ENCODE measurements at regions not wholly inside any gene's neighbourhood (a gene's known extent, or its start where the extent isn't known, plus 50 kb on each side); places are given as distances from the start of the nearest gene placed in this dataset.

- DNase-seq (ENCODE audit: low spot score): no peak
Observed at GRCh38 chr12:116458492-116458891, 100.7 kb upstream of the MAP1LC3B2 start.

GRCh38 chr12:116459011-116459875 is 99.9 kb upstream of the MAP1LC3B2 start:
- DNase-seq (ENCODE audit: low spot score): no peak

- no peak for DNase-seq (ENCODE audit: low spot score)
Observed at GRCh38 chr12:116459916-116460663, 99.1 kb upstream of the MAP1LC3B2 start.

DNA sequence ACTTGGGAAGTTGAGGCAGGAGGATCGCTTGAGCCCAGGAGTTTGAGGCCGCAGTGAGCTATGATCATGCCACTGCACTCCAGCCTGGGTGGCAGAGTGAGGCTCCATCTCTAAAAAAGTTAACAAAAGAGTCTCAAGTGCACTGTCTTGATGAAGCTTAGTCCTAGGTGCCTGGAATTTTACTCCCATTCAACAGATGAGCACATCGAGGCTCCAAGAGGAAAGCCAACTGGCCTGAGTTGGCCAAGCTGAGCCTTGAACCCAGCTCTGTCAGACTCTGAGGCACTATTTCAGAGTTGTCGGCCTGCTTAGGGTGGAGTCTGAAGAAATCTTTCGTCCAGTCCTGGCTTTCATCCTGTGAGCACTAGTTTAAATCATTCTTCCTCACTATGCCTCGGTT is 98.1 kb upstream of the MAP1LC3B2 start:
- no peak for DNase-seq (ENCODE audit: low spot score)

DNA sequence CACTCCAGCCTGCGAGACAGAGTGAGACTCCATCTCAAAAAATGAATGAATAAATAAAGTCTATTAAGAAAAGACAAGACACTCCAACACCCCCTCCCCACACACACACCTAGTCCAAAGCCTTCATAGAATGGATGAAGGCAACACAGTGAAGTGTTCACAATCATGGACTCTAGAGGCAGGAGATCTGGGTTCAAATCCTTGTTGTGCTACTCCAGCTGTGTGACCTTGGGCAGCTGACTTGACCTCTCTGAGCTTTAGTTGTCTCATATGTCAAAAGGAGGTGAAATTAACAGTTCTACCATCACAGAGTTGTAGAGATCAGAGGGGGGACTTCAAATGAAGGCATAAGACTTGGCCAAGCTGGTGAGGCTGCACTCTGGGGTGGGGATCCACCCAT is 95.8 kb upstream of the MAP1LC3B2 start:
- DNase-seq (ENCODE audit: low spot score): no peak

DNA sequence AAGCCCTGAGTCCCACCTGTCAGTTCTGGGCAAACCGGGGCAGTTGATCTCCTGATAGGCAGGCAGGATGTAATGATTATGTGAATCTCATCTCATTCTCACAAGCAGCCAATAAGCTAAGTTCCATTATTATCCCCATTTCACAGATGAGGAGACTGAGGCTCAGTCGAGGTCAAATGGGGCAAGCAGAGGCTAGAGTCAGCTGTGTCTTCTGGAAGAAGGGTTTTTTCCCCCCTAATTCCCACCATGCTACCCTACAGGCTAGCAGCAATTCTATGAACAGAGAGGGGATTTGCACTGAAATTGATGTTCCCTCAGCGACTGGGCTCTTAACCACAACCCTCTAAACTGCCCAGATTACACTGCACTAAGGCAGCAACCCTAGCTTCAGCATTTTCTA is 93.8 kb upstream of the MAP1LC3B2 start:
- DNase-seq (ENCODE audit: low spot score): no peak

GRCh38 chr12:116465856-116466255 is 93.3 kb upstream of the MAP1LC3B2 start:
- DNase-seq (ENCODE audit: low spot score): no peak

- no peak for DNase-seq (ENCODE audit: low spot score)
Observed at GRCh38 chr12:116466536-116466935, 92.6 kb upstream of the MAP1LC3B2 start.

DNA sequence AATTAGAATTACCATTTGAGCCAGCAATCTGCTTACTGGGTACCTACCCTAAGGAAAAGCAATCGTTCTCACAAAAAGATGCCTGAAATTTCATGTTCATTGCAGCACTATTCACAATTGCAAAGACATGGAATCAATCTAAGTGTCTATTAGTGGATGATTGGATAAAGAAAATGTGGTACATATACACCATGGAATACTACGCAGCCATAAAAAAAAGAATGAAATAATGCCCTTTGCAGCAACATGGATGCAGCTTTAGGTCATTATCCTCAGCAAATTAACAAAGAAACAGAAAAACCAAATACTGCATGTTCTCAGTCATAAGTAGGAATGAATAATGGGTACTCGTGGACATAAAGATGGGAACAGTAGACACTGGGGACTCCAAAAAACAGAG is 89.8 kb upstream of the MAP1LC3B2 start:
- no peak for DNase-seq (ENCODE audit: low spot score)

- DNase-seq (ENCODE audit: low spot score): no peak
Observed at GRCh38 chr12:116471544-116471943, 87.6 kb upstream of the MAP1LC3B2 start.

- no peak for DNase-seq (ENCODE audit: low spot score)
Observed at GRCh38 chr12:116472193-116472592, 87.0 kb upstream of the MAP1LC3B2 start.

GRCh38 chr12:116473416-116473815 is 85.8 kb upstream of the MAP1LC3B2 start:
- DNase-seq (ENCODE audit: low spot score): no peak

- no peak for DNase-seq (ENCODE audit: low spot score)
Observed at GRCh38 chr12:116474331-116474730, 84.8 kb upstream of the MAP1LC3B2 start.

DNA sequence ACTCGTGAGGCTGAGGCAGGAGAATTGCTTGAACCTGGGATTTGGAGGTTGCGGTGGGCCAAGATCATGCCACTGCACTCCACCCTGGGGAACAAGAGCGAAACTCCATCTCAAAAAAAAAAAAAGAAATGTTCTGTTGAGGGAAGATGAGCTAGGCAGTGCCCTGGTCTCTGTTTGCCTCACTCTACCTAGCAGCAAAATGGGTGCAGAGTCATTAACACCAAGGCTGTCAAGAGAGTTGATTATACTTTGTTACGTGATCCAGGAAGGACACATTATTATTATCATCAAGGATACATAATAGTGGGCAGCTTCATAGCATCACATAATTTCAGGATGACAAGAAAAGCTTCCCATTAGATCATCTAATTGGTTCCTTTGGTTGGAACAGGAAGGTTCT is 84.3 kb upstream of the MAP1LC3B2 start:
- no peak for DNase-seq (ENCODE audit: low spot score)

- DNase-seq (ENCODE audit: low spot score): no peak
Observed at GRCh38 chr12:116476227-116476822, 82.9 kb upstream of the MAP1LC3B2 start.

DNA sequence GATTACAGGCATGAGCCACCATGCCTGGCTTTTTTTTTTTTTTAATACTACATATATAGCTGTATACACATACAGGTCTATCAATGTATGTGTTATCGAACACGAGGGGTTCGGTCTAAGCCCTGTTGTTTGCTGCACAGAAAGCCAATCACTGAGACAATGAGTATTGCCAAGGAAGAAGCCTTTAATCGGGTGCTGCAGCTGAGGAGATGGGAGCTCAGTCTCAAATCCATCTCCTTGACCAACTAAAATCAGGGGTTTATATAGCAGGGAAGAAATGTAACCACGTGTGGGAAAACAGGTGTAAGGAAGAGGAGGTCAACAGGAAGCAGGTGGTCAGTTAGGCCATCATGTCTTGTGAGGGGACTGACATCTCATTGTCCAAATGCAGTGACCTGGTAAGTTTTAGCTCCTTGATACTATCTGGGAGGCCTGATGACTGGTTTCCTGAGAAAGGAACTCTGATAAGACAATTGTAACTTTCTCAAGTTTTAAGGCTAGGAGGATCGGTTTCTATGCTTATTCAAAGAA is 80.9 kb upstream of the MAP1LC3B2 start:
- no peak for DNase-seq (ENCODE audit: low spot score)

- no peak for DNase-seq (ENCODE audit: low spot score)
Observed at GRCh38 chr12:116480210-116480810, 78.9 kb upstream of the MAP1LC3B2 start.

GRCh38 chr12:116481726-116482125 is 77.5 kb upstream of the MAP1LC3B2 start:
- DNase-seq (ENCODE audit: low spot score): no peak

DNA sequence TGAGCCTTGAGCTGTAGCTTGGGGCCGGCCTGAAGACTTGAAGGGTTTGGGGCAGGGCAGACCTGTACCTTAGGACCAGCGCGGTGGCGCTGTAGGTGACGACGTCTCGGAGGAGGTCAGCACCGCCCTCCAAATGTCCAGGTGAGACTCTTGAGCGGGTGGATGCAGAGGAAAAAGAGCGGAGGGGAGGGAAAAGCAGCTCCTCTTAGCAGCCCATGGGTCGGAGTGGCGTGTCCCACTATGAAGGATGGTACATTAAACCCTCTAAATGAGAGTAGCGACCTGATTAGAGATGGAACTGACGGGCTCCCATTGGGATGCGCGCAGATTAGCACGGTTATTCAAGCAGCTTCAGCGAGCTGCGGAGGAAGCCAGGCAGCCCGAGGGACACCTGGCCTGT is 77.0 kb upstream of the MAP1LC3B2 start:
- DNase-seq (ENCODE audit: low spot score): no peak

- no peak for DNase-seq (ENCODE audit: low spot score)
Observed at GRCh38 chr12:116482859-116483258, 76.3 kb upstream of the MAP1LC3B2 start.

GRCh38 chr12:116483959-116484750 is 75.0 kb upstream of the MAP1LC3B2 start:
- no peak for DNase-seq (ENCODE audit: low spot score)

All from iPS-NIHi11 (cell line).